ENCODE measurements at regions not wholly inside any gene's neighbourhood (a gene's known extent, or its start where the extent isn't known, plus 50 kb on each side); places are given as distances from the start of the nearest gene placed in this dataset.

DNA sequence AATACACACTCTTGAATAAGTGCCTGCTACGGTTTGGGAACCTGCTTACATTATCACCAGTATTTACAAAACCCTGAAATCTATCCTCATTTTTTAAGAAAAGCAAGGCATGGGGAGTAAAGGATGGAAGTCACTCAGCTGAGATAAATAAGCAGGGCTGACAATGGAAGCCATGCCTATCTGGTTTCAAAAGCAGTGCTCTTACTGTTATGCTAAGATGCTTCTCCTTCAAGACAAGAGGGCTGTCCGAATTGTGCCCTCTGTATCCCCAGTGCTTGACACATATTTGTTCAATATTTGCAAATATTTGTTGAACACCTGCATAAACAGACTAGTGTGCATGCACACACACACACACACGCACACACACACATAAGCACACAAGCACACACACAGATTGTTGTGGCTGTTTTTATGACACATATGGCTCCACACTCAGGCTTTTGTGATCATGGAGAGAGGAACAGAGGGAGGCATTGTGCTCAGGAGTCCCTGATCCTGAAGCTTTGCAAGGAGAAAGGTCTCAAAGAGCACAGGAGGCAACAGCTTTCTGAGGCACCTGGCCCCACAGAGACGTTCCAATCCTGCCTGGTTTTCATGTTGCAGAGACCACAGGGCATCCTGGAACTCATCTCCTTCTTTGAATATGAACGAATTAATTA is 401.6 kb upstream of the CDH11 start:
- no peaks in the 10 kb centered on the region for H3K4me1 Mint-ChIP-seq (ENCODE audit: low read depth)
- no peak overlapping the region for H3K27ac Mint-ChIP-seq
- DNase-seq (ENCODE audit: low spot score), result no peak
- intact Hi-C loops (cut with micrococcal nuclease), result no loop called here
- no peak overlapping the region for H3K4me3 Mint-ChIP-seq
- no peaks in the 10 kb centered on the region for H3K27me3 Mint-ChIP-seq (ENCODE audit: insufficient read depth)
- no peaks in the 10 kb centered on the region for H3K36me3 Mint-ChIP-seq (ENCODE audit: low read depth)
- H3K9me3 Mint-ChIP-seq, result no peaks in the 10 kb centered on the region

DNA sequence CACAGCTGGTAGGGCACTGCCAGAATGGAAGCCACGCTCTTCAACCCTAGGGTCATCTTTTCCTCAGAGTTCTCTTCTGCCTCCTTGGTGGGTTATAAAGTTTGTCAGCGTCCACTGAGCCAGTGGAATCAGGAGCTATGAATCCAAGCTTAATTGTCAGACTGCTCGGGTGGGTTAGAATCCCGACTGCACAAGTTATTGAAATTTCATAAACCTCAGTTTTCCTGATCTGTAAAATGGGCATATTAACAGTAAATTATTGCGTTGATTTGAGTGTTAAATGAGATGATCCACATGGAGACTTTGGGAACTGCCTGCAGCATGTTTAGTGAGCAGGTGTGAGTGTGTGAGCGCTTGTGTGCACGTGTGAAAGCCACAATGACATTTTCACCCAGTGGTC is 400.5 kb upstream of the CDH11 start:
- Mint-ChIP-seq H3K9me3 (no peaks in the 10 kb centered on the region), H3K27ac (no peak overlapping the region), H3K36me3 (ENCODE audit: low read depth) (no peaks in the 10 kb centered on the region), H3K4me1 (ENCODE audit: low read depth) (no peaks in the 10 kb centered on the region), H3K4me3 (no peak overlapping the region), H3K27me3 (ENCODE audit: insufficient read depth) (no peaks in the 10 kb centered on the region)
- intact Hi-C loops (cut with micrococcal nuclease), result no loop called here
- DNase-seq (ENCODE audit: low spot score), result no peak

DNA sequence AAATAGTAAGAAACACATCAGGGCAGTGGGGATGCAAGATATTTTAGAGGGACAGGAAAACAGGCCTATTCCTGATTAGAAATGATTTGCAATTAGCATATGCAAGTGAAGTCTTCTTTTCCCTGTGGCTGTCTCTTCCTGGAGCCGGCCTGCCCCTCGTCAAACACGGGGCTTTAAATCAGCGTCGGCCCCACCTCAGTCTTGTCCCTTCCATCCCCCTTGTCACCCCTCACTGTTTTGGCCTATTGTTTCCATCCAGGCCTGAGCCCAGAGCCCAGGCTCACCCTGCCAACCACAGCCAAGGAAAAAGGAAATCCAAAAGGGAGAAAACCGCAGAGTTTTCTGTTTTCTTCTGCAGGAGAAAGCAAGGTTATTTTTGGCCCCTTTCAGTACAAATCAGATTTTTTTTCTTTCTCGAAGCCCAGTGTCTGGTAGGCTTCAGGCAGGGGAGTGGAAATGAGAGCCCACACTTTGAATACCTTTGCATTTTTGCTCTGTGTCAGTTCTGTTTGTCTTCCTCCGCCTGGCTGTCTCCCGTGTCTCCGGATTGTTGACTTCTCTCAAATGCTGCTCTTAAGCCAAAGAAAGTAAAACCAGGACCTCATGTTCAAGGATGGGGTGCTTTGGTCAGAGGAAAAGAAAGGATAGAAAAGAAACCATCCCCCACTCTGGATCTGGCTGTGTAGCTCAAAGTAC is 399.9 kb upstream of the CDH11 start:
- intact Hi-C loops (cut with micrococcal nuclease), result no loop called here
- Mint-ChIP-seq H3K27me3 (ENCODE audit: insufficient read depth) (no peaks in the 10 kb centered on the region), H3K4me3 (no peak overlapping the region), H3K36me3 (ENCODE audit: low read depth) (no peaks in the 10 kb centered on the region), H3K4me1 (ENCODE audit: low read depth) (no peaks in the 10 kb centered on the region), H3K27ac (no peak overlapping the region), H3K9me3 (no peaks in the 10 kb centered on the region)
- DNase-seq (ENCODE audit: low spot score), result no peak

DNA sequence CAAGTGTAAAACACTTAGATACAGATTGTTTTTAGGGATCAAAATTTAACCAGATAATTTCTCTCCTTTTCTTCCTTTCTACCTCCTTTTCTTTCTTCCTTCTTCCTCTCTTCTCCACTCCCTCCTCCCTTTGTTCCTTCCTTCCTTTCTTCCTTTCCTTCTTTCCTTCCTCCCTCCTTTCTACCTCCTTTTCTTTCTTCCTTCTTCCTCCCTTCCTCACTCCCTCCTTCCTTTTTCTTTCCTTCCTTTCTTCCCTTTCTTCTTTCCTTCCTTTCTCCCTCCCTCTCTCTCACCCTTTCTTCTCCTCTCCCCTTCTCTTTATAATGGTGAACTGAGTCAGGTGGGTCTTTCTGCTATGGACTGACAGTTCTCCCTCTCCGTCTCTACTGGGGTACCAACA is 397.5 kb upstream of the CDH11 start:
- Mint-ChIP-seq H3K4me3 (no peak overlapping the region), H3K4me1 (ENCODE audit: low read depth) (no peaks in the 10 kb centered on the region), H3K27me3 (ENCODE audit: insufficient read depth) (no peaks in the 10 kb centered on the region), H3K9me3 (no peaks in the 10 kb centered on the region), H3K36me3 (ENCODE audit: low read depth) (no peaks in the 10 kb centered on the region), H3K27ac (no peak overlapping the region)
- no peak for DNase-seq (ENCODE audit: low spot score)
- intact Hi-C loops (cut with micrococcal nuclease), result no loop called here

DNA sequence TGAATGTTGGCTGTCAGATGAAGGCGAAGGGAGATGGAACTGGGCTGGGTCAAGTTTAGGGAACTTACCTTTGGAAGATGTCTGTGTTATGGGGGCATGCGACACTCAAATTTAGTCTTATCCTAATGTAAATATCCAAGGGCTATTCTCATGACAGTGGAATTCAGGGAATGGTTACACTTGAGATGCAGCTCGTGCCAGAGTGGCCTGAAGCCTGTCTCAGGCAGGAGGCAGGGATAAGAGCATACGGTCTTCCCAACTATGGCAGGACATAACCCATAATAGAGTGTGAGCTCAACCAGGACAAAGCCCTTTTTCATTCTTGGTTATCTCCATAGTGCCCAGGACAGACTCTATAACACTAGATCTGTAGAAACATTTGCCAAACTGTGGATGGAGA is 393.3 kb upstream of the CDH11 start:
- Mint-ChIP-seq H3K9me3 (no peaks in the 10 kb centered on the region), H3K27ac (no peak overlapping the region), H3K4me3 (no peak overlapping the region), H3K4me1 (ENCODE audit: low read depth) (no peaks in the 10 kb centered on the region), H3K36me3 (ENCODE audit: low read depth) (no peaks in the 10 kb centered on the region), H3K27me3 (ENCODE audit: insufficient read depth) (no peaks in the 10 kb centered on the region)
- intact Hi-C loops (cut with micrococcal nuclease), result no loop called here
- DNase-seq (ENCODE audit: low spot score), result no peak

DNA sequence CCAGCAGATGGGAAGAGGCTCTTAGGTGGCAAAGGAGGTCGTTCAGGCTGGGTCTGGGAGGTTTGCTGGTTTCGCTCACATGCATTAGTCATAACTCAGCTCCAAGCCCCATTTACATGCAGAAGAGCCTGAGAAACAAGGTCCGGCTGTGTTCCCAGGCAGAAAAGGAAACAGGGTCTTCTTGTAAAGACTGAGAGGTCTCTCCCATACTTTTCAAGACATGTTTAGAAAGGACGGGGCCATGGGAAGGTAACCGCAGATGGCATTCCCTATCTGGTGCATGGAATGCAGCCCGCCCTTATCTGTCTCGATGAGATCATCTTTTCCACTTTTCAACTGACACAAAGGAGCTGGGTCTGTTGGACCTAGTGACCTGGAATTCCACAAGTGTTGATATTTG is 389.0 kb upstream of the CDH11 start:
- intact Hi-C loops (cut with micrococcal nuclease), result no loop called here
- Mint-ChIP-seq H3K27ac (no peak overlapping the region), H3K9me3 (peaks cover 11% of the 10 kb centered on the region), H3K4me1 (ENCODE audit: low read depth) (no peaks in the 10 kb centered on the region), H3K36me3 (ENCODE audit: low read depth) (no peaks in the 10 kb centered on the region), H3K4me3 (no peak overlapping the region), H3K27me3 (ENCODE audit: insufficient read depth) (no peaks in the 10 kb centered on the region)
- no peak for DNase-seq (ENCODE audit: low spot score)

DNA sequence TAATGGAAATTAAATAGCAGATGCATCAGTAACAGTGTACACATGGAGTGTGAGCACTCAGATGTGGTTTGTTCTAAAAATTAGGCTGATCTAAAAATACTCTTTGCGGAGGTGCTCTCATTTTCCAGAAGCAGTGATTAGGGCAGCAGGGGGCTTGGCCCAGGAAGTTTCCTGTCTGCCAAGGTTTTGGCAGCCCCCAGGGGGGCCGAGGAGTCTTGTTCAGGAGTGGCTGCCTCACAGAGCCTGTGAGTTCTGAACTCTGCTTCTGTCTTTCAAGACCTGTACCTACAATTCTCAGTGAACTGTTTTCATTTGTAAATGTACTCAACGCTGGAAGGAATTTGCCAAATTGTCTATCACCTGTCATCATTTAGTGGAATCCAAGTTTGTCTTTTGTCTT is 388.4 kb upstream of the CDH11 start:
- peaks cover 11% of the 10 kb centered on the region for H3K9me3 Mint-ChIP-seq
- H3K36me3 Mint-ChIP-seq (ENCODE audit: low read depth), result no peaks in the 10 kb centered on the region
- no peaks in the 10 kb centered on the region for H3K4me1 Mint-ChIP-seq (ENCODE audit: low read depth)
- no peak overlapping the region for H3K27ac Mint-ChIP-seq
- intact Hi-C loops (cut with micrococcal nuclease), result no loop called here
- H3K4me3 Mint-ChIP-seq, result no peak overlapping the region
- H3K27me3 Mint-ChIP-seq (ENCODE audit: insufficient read depth), result no peaks in the 10 kb centered on the region
- DNase-seq (ENCODE audit: low spot score), result no peak

DNA sequence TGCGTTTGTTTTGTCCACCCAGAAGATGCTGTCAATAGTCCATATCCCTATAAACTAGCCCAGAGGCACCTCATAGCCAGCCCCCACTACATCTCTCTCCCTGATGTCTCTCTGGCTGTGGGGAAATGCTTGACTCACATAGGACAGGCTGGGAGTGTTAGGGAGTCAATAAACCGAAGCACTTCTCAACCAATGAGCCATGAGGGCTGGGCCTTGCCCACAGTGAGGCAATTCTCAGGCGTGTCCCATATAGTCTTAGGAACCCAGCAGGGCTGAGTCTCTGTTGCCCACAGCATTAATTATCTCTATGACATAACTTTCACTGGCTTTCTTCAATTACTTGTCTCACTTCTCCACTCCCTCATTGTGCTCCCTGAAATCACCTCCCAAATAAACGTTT is 387.3 kb upstream of the CDH11 start:
- Mint-ChIP-seq H3K27ac (no peak overlapping the region), H3K4me1 (ENCODE audit: low read depth) (no peaks in the 10 kb centered on the region)
- no peak for DNase-seq (ENCODE audit: low spot score)

DNA sequence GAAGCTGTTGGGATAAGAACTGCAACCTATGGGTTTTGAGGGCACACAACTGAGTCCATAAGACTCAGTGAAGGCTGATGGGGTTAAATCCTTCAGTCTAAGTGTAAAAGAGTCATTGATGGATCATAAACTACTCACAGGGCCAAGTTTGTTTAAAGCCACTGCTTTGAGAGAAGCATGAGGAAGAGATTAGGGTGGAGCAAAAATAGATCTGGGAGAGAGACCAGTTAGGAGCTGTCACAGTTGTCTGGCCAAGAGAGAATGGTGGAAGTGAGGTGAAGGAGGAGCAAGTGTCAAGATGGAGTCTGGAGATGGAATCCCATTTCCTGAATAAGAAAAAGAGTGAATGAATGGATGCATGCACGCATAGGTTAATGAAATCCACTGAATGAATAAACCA is 379.1 kb upstream of the CDH11 start:
- no peak overlapping the region for H3K27ac Mint-ChIP-seq

More for the DNA sequence above, 387.3 kb upstream of the CDH11 start:
- intact Hi-C loops (cut with micrococcal nuclease), result no loop called here
- no peak overlapping the region for H3K4me3 Mint-ChIP-seq
- no peaks in the 10 kb centered on the region for H3K36me3 Mint-ChIP-seq (ENCODE audit: low read depth)
- H3K27me3 Mint-ChIP-seq (ENCODE audit: insufficient read depth), result no peaks in the 10 kb centered on the region
- peaks cover 11% of the 10 kb centered on the region for H3K9me3 Mint-ChIP-seq

DNA sequence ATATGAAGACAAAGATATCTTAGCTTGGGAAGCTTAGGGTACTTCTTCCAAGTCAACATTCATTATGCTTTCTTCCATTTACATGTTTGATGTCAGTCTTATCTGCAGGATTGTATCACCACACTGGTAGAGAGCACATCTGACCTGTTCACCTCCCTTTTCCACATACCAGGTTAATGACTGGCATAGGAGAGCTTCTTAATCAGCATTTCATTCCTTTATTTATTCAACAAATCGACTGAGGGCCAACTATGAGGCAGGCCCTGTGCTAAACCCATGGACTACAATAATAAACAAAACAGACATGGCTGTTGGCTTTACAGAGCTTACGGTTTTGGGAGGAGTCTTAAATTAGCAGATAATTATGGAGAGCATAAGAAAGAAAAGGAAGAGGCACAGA is 378.1 kb upstream of the CDH11 start:
- no peak for DNase-seq (ENCODE audit: low spot score)
- no peak overlapping the region for H3K27ac Mint-ChIP-seq
- H3K36me3 Mint-ChIP-seq (ENCODE audit: low read depth), result no peaks in the 10 kb centered on the region
- peaks cover 8% of the 10 kb centered on the region for H3K9me3 Mint-ChIP-seq
- intact Hi-C loops (cut with micrococcal nuclease), result no loop called here
- no peaks in the 10 kb centered on the region for H3K4me1 Mint-ChIP-seq (ENCODE audit: low read depth)
- H3K27me3 Mint-ChIP-seq (ENCODE audit: insufficient read depth), result no peaks in the 10 kb centered on the region
- H3K4me3 Mint-ChIP-seq, result no peak overlapping the region

More for the DNA sequence above, 379.1 kb upstream of the CDH11 start:
- intact Hi-C loops (cut with micrococcal nuclease), result no loop called here
- no peak for DNase-seq (ENCODE audit: low spot score)
- Mint-ChIP-seq H3K9me3 (peaks cover 8% of the 10 kb centered on the region), H3K4me3 (no peak overlapping the region), H3K4me1 (ENCODE audit: low read depth) (no peaks in the 10 kb centered on the region), H3K36me3 (ENCODE audit: low read depth) (no peaks in the 10 kb centered on the region), H3K27me3 (ENCODE audit: insufficient read depth) (no peaks in the 10 kb centered on the region)

DNA sequence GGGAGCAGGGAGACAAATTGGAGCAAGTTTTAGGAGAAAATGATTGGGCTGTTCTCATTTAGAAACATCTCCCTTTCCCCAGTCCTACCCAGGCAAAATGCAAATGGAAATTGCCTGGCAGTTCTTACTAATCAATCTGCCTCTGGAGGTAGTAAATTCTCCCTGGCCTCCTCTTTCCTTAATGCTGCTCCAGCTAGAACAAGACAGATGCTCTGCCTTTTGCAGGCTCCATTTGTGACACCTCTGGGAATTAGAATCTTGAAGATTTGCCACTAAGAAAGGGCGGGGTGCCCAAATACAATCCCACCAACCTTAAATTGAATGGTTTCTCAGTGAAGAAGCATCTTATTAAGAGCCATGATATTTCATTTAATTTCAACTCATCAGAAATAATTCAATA is 377.7 kb upstream of the CDH11 start:
- Mint-ChIP-seq H3K9me3 (peaks cover 8% of the 10 kb centered on the region), H3K36me3 (ENCODE audit: low read depth) (no peaks in the 10 kb centered on the region), H3K4me1 (ENCODE audit: low read depth) (no peaks in the 10 kb centered on the region), H3K27me3 (ENCODE audit: insufficient read depth) (no peaks in the 10 kb centered on the region), H3K4me3 (no peak overlapping the region), H3K27ac (no peak overlapping the region)
- no peak for DNase-seq (ENCODE audit: low spot score)
- intact Hi-C loops (cut with micrococcal nuclease), result no loop called here

DNA sequence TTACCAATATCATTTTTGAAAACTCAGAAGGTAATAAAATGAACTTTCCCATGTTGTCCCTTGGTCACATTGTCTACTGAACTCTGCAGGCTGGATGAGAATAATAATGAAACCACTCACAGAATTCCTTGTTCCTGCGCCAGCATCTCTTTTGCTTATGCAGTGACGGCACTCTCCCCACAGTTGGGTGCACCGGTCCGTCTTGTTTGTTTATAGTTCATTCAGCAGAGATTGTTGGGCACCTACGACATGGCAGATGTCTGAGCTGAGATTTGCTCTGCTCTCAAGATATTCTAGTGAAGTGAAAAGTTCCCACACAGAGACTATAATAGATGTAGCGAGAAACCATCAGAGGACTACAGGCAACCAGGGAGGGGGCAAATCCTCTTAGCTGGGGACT is 375.7 kb upstream of the CDH11 start:
- intact Hi-C loops (cut with micrococcal nuclease), result no loop called here
- no peak for DNase-seq (ENCODE audit: low spot score)
- Mint-ChIP-seq H3K4me3 (no peak overlapping the region), H3K27ac (no peak overlapping the region), H3K4me1 (ENCODE audit: low read depth) (no peaks in the 10 kb centered on the region), H3K9me3 (peaks cover 9% of the 10 kb centered on the region), H3K36me3 (ENCODE audit: low read depth) (no peaks in the 10 kb centered on the region), H3K27me3 (ENCODE audit: insufficient read depth) (no peaks in the 10 kb centered on the region)

DNA sequence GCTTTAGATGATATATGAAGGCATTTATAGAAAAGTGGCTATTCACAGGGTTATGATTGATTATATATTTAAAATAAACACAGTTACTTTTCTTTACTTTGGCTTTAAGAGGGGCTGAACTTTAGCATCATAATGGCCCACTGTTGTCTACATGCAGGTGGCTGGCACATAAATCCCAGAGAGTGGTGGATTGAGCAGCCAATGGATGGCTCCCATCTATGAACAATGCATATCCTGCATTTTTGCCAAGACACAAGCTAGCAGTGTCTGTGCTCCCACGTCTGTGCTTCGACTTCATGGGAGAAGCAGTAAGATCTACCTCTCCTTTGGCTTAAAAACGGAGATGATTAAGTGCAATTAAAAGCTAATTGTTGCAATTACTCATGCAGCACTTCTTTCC is 373.2 kb upstream of the CDH11 start:
- H3K4me1 Mint-ChIP-seq (ENCODE audit: low read depth), result no peaks in the 10 kb centered on the region
- intact Hi-C loops (cut with micrococcal nuclease), result no loop called here
- no peak overlapping the region for H3K4me3 Mint-ChIP-seq
- DNase-seq (ENCODE audit: low spot score), result no peak
- H3K9me3 Mint-ChIP-seq, result peaks cover 11% of the 10 kb centered on the region
- H3K36me3 Mint-ChIP-seq (ENCODE audit: low read depth), result no peaks in the 10 kb centered on the region
- no peak overlapping the region for H3K27ac Mint-ChIP-seq
- H3K27me3 Mint-ChIP-seq (ENCODE audit: insufficient read depth), result no peaks in the 10 kb centered on the region

DNA sequence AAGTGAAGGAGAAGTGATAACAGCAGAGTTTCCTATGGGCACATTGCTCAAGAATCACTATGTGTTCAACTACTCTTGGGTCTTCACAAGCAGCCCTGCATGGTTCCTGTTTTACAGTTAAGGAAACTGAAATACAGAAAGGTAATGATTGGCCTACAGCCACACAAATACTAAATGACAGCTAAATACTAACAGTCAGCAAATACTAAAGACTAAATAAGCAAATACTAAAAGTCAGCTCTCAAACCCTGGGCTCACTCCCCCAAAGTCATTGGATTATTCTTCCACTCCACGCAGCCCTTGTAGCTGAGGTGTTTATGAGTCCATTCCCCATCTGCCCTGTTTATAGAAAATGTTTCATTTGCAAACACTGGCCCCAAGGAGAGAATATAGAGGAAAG is 372.7 kb upstream of the CDH11 start:
- DNase-seq (ENCODE audit: low spot score), result no peak
- Mint-ChIP-seq H3K27me3 (ENCODE audit: insufficient read depth) (no peaks in the 10 kb centered on the region), H3K27ac (no peak overlapping the region), H3K4me3 (no peak overlapping the region), H3K9me3 (peaks cover 11% of the 10 kb centered on the region), H3K36me3 (ENCODE audit: low read depth) (no peaks in the 10 kb centered on the region), H3K4me1 (ENCODE audit: low read depth) (no peaks in the 10 kb centered on the region)
- intact Hi-C loops (cut with micrococcal nuclease), result no loop called here
